Neutrophil (primary cell): ENCODE measurements at regions not wholly inside any gene's neighbourhood (a gene's known extent, or its start where the extent isn't known, plus 50 kb on each side); places are given as distances from the start of the nearest gene placed in this dataset.

ENCODE experiments used
- H3K27ac ChIP-seq: fragments of 200-600 bp; sonication (generic); 2 replicates; pipeline ENCODE4 v1.5.1; 2016; ENCODE audit warnings: mild to moderate bottlenecking, moderate library complexity
- H3K27me3 ChIP-seq: fragments of 200-600 bp; sonication (generic); 2 replicates; pipeline ENCODE4 v1.6.0; 2016; ENCODE audit warnings: mild to moderate bottlenecking
- H3K36me3 ChIP-seq: fragments of 200-600 bp; sonication (generic); 2 replicates; pipeline ENCODE4 v1.5.1; 2017
- H3K4me1 ChIP-seq, 2 experiments: fragments of 200-600 bp in 1 of 2; sonication (generic) in 1 of 2; 1 replicate in 1 of 2; 2 replicates in 1 of 2; pipeline versions ENCODE4 v1.5.1 to v1.6.1; 2013 to 2016; ENCODE audit warnings: low read depth in 1 of 2, low read length in 1 of 2, mild to moderate bottlenecking in 1 of 2, moderate library complexity in 1 of 2; ENCODE audit not compliant: control insufficient read depth in 1 of 2, insufficient read depth in 1 of 2
- H3K4me3 ChIP-seq, 2 experiments: fragments of 200-600 bp in 1 of 2; sonication (generic) in 1 of 2; 1 replicate in 1 of 2; 2 replicates in 1 of 2; pipeline ENCODE4 v1.5.1; 2013 to 2016; ENCODE audit warnings: low read depth in 1 of 2, low read length in 1 of 2, mild to moderate bottlenecking in 1 of 2, moderate library complexity in 1 of 2
- H3K9me3 ChIP-seq: fragments of 200-600 bp; sonication (generic); 2 replicates; pipeline ENCODE4 v1.5.1; 2016
- TF ChIP-seq, protein P1 (sequence below): fragments of 200-600 bp; sonication (generic); IDR thresholded peaks from 2 replicates; pipeline ENCODE4 v1.5.1; 2016; ENCODE audit warnings: antibody characterized with exemption

GRCh38 chr1:65512967-65513780 is 92.7 kb downstream of the LEPR start:
- H3K27ac ChIP-seq = no peak overlapping the region
- H3K4me3 ChIP-seq = no peak overlapping the region
- no peaks in the 10 kb centered on the region for H3K9me3 ChIP-seq
- H3K4me1 ChIP-seq = no peaks in the 10 kb centered on the region
- TF ChIP-seq, protein P1, sequence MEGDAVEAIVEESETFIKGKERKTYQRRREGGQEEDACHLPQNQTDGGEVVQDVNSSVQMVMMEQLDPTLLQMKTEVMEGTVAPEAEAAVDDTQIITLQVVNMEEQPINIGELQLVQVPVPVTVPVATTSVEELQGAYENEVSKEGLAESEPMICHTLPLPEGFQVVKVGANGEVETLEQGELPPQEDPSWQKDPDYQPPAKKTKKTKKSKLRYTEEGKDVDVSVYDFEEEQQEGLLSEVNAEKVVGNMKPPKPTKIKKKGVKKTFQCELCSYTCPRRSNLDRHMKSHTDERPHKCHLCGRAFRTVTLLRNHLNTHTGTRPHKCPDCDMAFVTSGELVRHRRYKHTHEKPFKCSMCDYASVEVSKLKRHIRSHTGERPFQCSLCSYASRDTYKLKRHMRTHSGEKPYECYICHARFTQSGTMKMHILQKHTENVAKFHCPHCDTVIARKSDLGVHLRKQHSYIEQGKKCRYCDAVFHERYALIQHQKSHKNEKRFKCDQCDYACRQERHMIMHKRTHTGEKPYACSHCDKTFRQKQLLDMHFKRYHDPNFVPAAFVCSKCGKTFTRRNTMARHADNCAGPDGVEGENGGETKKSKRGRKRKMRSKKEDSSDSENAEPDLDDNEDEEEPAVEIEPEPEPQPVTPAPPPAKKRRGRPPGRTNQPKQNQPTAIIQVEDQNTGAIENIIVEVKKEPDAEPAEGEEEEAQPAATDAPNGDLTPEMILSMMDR = no peak
- H3K27me3 ChIP-seq = no peaks in the 10 kb centered on the region
- H3K36me3 ChIP-seq = no peaks in the 10 kb centered on the region

DNA sequence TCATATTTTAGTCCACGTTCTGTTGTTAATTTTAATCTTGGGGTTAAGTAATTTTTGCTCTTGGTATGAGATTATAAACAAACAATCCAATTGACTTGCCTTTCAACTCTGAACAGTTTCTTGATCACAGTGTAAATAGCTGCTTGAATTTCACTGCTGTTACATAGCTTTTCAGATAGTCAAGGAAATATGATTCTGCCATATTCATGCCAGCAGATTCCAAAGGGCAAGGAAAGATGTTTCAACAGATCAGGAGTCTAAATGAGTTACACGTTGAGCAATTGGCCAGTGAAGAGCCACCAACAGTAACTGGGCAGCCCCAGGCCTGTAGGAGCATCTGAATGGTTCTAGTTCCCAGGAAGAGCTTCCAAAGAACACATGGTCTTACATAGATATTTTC is 93.6 kb downstream of the LEPR start:
- Histone ChIP-seq H3K9me3 (no peaks in the 10 kb centered on the region), H3K4me1 (no peaks in the 10 kb centered on the region), H3K27ac (no peak overlapping the region), H3K36me3 (no peaks in the 10 kb centered on the region), H3K27me3 (no peaks in the 10 kb centered on the region), H3K4me3 (no peak overlapping the region)
- TF ChIP-seq, protein P1 = no peak

- Histone ChIP-seq H3K9me3 (no peaks in the 10 kb centered on the region), H3K4me1 (peaks cover 0 to 9% of the 10 kb centered on the region in 2 experiments), H3K27ac (no peak overlapping the region), H3K36me3 (no peaks in the 10 kb centered on the region), H3K27me3 (peaks cover 68% of the 10 kb centered on the region), H3K4me3 (no peak overlapping the region)
- TF ChIP-seq, protein P1 = no peak
Observed at GRCh38 chr1:65524931-65525265, 104.4 kb downstream of the LEPR start.

GRCh38 chr1:65525266-65526048 is 105.0 kb downstream of the LEPR start:
- Histone ChIP-seq H3K4me3 (no peak overlapping the region), H3K27me3 (peaks cover 68% of the 10 kb centered on the region), H3K9me3 (no peaks in the 10 kb centered on the region), H3K36me3 (no peaks in the 10 kb centered on the region), H3K27ac (no peak overlapping the region), H3K4me1 (peaks cover 0 to 9% of the 10 kb centered on the region in 2 experiments)
- TF ChIP-seq, protein P1 = no peak

DNA sequence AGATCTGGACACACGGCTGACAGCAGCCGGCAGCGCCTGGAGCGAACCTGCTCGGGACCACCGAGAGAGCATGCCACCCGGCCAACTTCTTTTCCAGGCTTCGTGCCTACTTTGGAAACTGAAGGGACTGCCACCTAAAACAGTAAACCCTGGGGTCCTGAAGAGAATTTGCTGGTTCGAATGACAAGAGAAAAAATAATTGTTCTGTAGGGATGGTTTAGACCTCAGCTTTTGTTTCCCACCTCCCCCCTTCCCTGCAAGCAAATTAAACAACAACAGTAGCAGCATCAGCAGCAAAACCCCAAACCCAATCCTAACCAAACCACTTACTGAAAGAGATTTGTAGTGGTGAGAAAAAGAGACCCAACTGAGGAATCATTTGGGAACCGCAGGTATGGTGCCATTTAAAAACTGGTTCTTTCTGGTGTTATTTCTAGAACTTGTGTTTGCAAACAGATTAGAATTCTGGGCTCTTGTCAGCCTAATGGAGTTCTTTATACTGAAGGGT is 105.6 kb downstream of the LEPR start:
- H3K4me1 ChIP-seq = peaks cover 0 to 9% of the 10 kb centered on the region in 2 experiments
- H3K36me3 ChIP-seq = no peaks in the 10 kb centered on the region
- TF ChIP-seq, protein P1 = no peak
- no peak overlapping the region for H3K27ac ChIP-seq
- H3K27me3 ChIP-seq = peaks cover 68% of the 10 kb centered on the region
- H3K4me3 ChIP-seq = no peak overlapping the region
- no peaks in the 10 kb centered on the region for H3K9me3 ChIP-seq
